Liver (tissue), 7 donors: ENCODE measurements at regions not wholly inside any gene's neighbourhood (a gene's known extent, or its start where the extent isn't known, plus 50 kb on each side); places are given as distances from the start of the nearest gene placed in this dataset.

ENCODE experiments used
- DNase-seq: peaks from one replicate; pipeline ENCODE4 v3.0.0-alpha.2; 2017; ENCODE audit warnings: low spot score
- H3K27ac ChIP-seq, 2 donors: one replicate each; pipeline ENCODE4 v1.7.0; 2013; ENCODE audit warnings: inconsistent platforms in 2 of 2, low read length in 2 of 2, control low read depth in 1 of 2, low read depth in 1 of 2, mild to moderate bottlenecking in 1 of 2
- H3K27me3 ChIP-seq, 4 donors: one replicate each; pipeline versions ENCODE4 v1.6.1 to v1.7.0; 2013; ENCODE audit warnings: low read length in 3 of 4, inconsistent platforms in 1 of 4, mild to moderate bottlenecking in 1 of 4, moderate library complexity in 1 of 4; ENCODE audit not compliant: control insufficient read depth in 4 of 4, insufficient read depth in 4 of 4
- H3K36me3 ChIP-seq, 4 donors: one replicate each; pipeline versions ENCODE4 v1.6.1 to v1.7.0; 2013; ENCODE audit warnings: low read length in 3 of 4, mild to moderate bottlenecking in 3 of 4, low read depth in 1 of 4, moderate library complexity in 1 of 4; ENCODE audit not compliant: control insufficient read depth in 4 of 4, insufficient read depth in 3 of 4
- H3K4me1 ChIP-seq, 4 donors: one replicate each; pipeline versions ENCODE4 v1.6.1 to v1.7.0; 2013; ENCODE audit warnings: low read length in 3 of 4, mild to moderate bottlenecking in 3 of 4, moderate library complexity in 1 of 4; ENCODE audit not compliant: control insufficient read depth in 4 of 4, insufficient read depth in 4 of 4
- H3K4me3 ChIP-seq, 3 donors: one replicate each; pipeline versions ENCODE4 v1.6.1 to v1.7.0; 2013; ENCODE audit warnings: low read length in 3 of 3, control low read depth in 1 of 3, low read depth in 1 of 3, mild to moderate bottlenecking in 1 of 3
- H3K9ac ChIP-seq, 2 donors: one replicate each; pipeline ENCODE4 v1.7.0; 2013; ENCODE audit warnings: low read length in 2 of 2, mild to moderate bottlenecking in 2 of 2, moderate library complexity in 2 of 2, control low read depth in 1 of 2, low read depth in 1 of 2
- H3K9me3 ChIP-seq, 4 donors: one replicate each; pipeline versions ENCODE4 v1.6.1 to v1.7.0; 2013; ENCODE audit warnings: low read length in 3 of 4; ENCODE audit not compliant: control insufficient read depth in 4 of 4
- EGR1 ChIP-seq, 2 donors: IDR thresholded peaks; 2 replicates each; pipeline ENCODE4 v1.6.1; 2016 to 2018; ENCODE audit warnings: antibody characterized with exemption in 2 of 2, low read depth in 2 of 2
- FOXA1 ChIP-seq: IDR thresholded peaks from 2 replicates; pipeline ENCODE4 v1.6.1; 2016; ENCODE audit warnings: antibody characterized with exemption
- FOXA2 ChIP-seq: IDR thresholded peaks from 2 replicates; pipeline ENCODE4 v1.6.1; 2016; ENCODE audit warnings: antibody characterized with exemption
- GABPA ChIP-seq, 2 donors: IDR thresholded peaks in 1 of 2; conservative IDR thresholded peaks in 1 of 2; 2 replicates each; pipeline ENCODE4 v1.6.1; 2016; ENCODE audit warnings: antibody characterized with exemption in 2 of 2, mild to moderate bottlenecking in 1 of 2, moderate library complexity in 1 of 2
- HNF4G ChIP-seq: IDR thresholded peaks from 2 replicates; pipeline ENCODE4 v1.6.1; 2016; ENCODE audit warnings: antibody characterized with exemption
- JUND ChIP-seq, 2 donors: IDR thresholded peaks; 2 replicates each; pipeline ENCODE4 v1.6.1; 2016; ENCODE audit warnings: antibody characterized with exemption in 2 of 2
- NR2F2 ChIP-seq: IDR thresholded peaks from 2 replicates; pipeline ENCODE4 v1.6.1; 2016; ENCODE audit warnings: antibody characterized with exemption
- RAD21 ChIP-seq, 2 donors: IDR thresholded peaks; 2 replicates each; pipeline ENCODE4 v1.6.1; 2016; ENCODE audit warnings: antibody characterized with exemption in 2 of 2, mild to moderate bottlenecking in 2 of 2
- RXRA ChIP-seq, 2 donors: IDR thresholded peaks; 2 replicates each; pipeline ENCODE4 v1.6.1; 2017 to 2018; ENCODE audit warnings: antibody characterized with exemption in 2 of 2, mild to moderate bottlenecking in 1 of 2
- SP1 ChIP-seq: IDR thresholded peaks from 2 replicates; pipeline ENCODE4 v1.6.1; 2018; ENCODE audit warnings: antibody characterized with exemption, mild to moderate bottlenecking
- TAF1 ChIP-seq: conservative IDR thresholded peaks from 2 replicates; pipeline ENCODE4 v1.6.1; 2016; ENCODE audit warnings: antibody characterized with exemption, mild to moderate bottlenecking
- YY1 ChIP-seq: IDR thresholded peaks from 2 replicates; pipeline ENCODE4 v1.6.1; 2016; ENCODE audit warnings: antibody characterized with exemption, mild to moderate bottlenecking
- WGBS: extraction: QIAGEN DNeasy Blood & Tissue Kit; methylation state at CpG from one replicate; pipeline ENCODE4 v1.1.7; 2013; 5-methylcytosine and 5-hydroxymethylcytosine counted together
- TF ChIP-seq, protein P1 (sequence below): IDR thresholded peaks from 2 replicates; pipeline ENCODE4 v1.6.1; 2016; ENCODE audit warnings: antibody characterized with exemption
- TF ChIP-seq, protein P2 (sequence below): IDR thresholded peaks from 2 replicates; pipeline ENCODE4 v1.6.1; 2016; ENCODE audit warnings: antibody characterized with exemption, mild to moderate bottlenecking
- TF ChIP-seq, protein P3 (sequence below): IDR thresholded peaks from 2 replicates; pipeline ENCODE4 v1.6.1; 2016; ENCODE audit warnings: antibody characterized with exemption
- donor health status: healthy.
- donor health status: healthy.
- donor health status: healthy.
- donor health status: healthy.

DNA sequence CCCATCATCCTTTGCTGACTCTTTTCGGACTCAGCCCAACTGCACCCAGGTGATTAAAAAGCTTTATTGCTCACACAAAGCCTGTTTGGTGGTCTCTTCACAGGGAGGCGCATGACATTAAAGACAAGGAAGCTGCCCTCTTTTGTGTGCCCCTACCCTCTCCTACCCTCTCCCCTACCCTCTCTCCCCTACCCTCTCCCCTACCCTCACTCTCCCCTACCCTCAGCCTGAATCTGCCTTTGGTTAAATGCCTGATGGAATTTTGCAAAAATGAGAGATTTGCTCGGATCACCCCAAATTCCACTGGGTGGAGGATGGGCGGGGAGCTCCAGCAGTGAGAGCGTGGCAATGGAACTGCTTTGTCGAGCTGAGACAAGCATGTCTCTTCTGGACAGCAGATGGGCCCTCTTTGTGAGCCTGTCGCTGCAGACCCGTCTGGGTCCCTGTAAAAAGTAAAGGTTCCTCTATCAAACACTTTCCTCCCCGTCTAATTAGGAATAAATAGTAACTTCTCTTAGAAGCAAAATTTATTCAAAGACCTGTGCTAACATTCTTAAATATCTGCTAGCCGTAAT lies 76.4 kb upstream of the MLN start:
- TF ChIP-seq HNF4G (no peak), NR2F2 (no peak), SP1 (no peak), JUND (IDR thresholded peaks at IDR 0.05) (no peak), FOXA1 (no peak), EGR1 (IDR thresholded peaks at IDR 0.05; ENCODE audit: low read depth in 2 of 2) (no peak), FOXA2 (no peak), RAD21 (IDR thresholded peaks at IDR 0.05) (no peak)
- TF ChIP-seq, protein P1, sequence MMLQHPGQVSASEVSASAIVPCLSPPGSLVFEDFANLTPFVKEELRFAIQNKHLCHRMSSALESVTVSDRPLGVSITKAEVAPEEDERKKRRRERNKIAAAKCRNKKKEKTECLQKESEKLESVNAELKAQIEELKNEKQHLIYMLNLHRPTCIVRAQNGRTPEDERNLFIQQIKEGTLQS, result no peak
- TF ChIP-seq, protein P2, sequence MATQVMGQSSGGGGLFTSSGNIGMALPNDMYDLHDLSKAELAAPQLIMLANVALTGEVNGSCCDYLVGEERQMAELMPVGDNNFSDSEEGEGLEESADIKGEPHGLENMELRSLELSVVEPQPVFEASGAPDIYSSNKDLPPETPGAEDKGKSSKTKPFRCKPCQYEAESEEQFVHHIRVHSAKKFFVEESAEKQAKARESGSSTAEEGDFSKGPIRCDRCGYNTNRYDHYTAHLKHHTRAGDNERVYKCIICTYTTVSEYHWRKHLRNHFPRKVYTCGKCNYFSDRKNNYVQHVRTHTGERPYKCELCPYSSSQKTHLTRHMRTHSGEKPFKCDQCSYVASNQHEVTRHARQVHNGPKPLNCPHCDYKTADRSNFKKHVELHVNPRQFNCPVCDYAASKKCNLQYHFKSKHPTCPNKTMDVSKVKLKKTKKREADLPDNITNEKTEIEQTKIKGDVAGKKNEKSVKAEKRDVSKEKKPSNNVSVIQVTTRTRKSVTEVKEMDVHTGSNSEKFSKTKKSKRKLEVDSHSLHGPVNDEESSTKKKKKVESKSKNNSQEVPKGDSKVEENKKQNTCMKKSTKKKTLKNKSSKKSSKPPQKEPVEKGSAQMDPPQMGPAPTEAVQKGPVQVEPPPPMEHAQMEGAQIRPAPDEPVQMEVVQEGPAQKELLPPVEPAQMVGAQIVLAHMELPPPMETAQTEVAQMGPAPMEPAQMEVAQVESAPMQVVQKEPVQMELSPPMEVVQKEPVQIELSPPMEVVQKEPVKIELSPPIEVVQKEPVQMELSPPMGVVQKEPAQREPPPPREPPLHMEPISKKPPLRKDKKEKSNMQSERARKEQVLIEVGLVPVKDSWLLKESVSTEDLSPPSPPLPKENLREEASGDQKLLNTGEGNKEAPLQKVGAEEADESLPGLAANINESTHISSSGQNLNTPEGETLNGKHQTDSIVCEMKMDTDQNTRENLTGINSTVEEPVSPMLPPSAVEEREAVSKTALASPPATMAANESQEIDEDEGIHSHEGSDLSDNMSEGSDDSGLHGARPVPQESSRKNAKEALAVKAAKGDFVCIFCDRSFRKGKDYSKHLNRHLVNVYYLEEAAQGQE, result no peak
- no peaks in the 10 kb centered on the region for H3K36me3 ChIP-seq
- no peak for DNase-seq
- H3K4me1 ChIP-seq, result no peaks in the 10 kb centered on the region
- no peaks in the 10 kb centered on the region for H3K9me3 ChIP-seq
- H3K27ac ChIP-seq, result no peak overlapping the region
- no peaks in the 10 kb centered on the region for H3K27me3 ChIP-seq
- 91% methylated on average over 10 of the region's 10 CpGs for WGBS
- no peak overlapping the region for H3K4me3 ChIP-seq
- no peak overlapping the region for H3K9ac ChIP-seq

DNA sequence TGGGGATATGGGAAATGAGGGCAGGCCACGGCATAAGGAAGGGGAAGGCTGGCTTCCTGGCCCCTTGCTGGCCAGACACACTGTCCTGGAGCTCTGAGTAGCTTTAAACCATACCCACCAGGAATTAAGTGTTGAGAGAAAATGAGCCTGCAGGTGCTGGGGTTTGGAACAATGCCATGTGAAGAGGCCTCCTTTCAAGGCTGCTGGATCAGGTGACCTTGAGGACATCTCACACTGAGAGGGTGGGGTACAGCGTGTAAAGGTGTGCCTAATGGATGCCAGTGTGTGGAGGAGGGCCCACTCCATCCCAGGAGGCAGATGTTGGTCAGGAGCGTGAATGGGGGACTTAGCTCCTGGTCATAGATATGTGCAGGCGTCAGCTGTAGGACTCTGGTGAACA lies 74.8 kb upstream of the MLN start:
- no peak overlapping the region for H3K4me3 ChIP-seq
- H3K9me3 ChIP-seq, result no peaks in the 10 kb centered on the region
- no peaks in the 10 kb centered on the region for H3K4me1 ChIP-seq
- H3K36me3 ChIP-seq, result no peaks in the 10 kb centered on the region
- H3K27ac ChIP-seq, result no peak overlapping the region
- no peak for TF ChIP-seq EGR1 (IDR thresholded peaks at IDR 0.05; ENCODE audit: low read depth in 2 of 2)
- TF ChIP-seq, protein P2, result no peak
- TF ChIP-seq RXRA (IDR thresholded peaks at IDR 0.05), result no peak
- TF ChIP-seq FOXA2, result no peak
- no peak for TF ChIP-seq GABPA (IDR thresholded peaks at IDR 0.05 in 1 of 2, conservative IDR thresholded peaks at IDR 0.05 in 1 of 2)
- no peak for TF ChIP-seq HNF4G
- no peak for TF ChIP-seq NR2F2
- TF ChIP-seq, protein P1, result no peak
- TF ChIP-seq RAD21 (IDR thresholded peaks at IDR 0.05), result no peak
- TF ChIP-seq YY1, result no peak
- TF ChIP-seq TAF1, result no peak
- no peak for TF ChIP-seq SP1
- no peak for TF ChIP-seq FOXA1
- TF ChIP-seq, protein P3, sequence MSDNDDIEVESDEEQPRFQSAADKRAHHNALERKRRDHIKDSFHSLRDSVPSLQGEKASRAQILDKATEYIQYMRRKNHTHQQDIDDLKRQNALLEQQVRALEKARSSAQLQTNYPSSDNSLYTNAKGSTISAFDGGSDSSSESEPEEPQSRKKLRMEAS, result no peak
- DNase-seq, result no peak
- no peaks in the 10 kb centered on the region for H3K27me3 ChIP-seq
- no peak overlapping the region for H3K9ac ChIP-seq
- WGBS, result 90% methylated on average over 4 of the region's 4 CpGs
